Activated naive CD8-positive, alpha-beta T cell (primary cell): ENCODE measurements at regions not wholly inside any gene's neighbourhood (a gene's known extent, or its start where the extent isn't known, plus 50 kb on each side); places are given as distances from the start of the nearest gene placed in this dataset.

Experiments
- H3K27ac Mint-ChIP-seq: one replicate; pipeline ENCODE4 v1.8.0; 2021; ENCODE audit warnings: mixed read lengths
- H3K27me3 Mint-ChIP-seq: one replicate; pipeline ENCODE4 v1.8.0; 2021; ENCODE audit warnings: mixed read lengths
- H3K36me3 Mint-ChIP-seq: one replicate; pipeline ENCODE4 v1.8.0; 2021; ENCODE audit warnings: mixed read lengths
- H3K4me1 Mint-ChIP-seq: one replicate; pipeline ENCODE4 v1.8.0; 2021; ENCODE audit warnings: low read depth, mixed read lengths
- H3K4me3 Mint-ChIP-seq: one replicate; pipeline ENCODE4 v1.8.0; 2021; ENCODE audit warnings: mild to moderate bottlenecking, mixed read lengths
- H3K9me3 Mint-ChIP-seq: one replicate; pipeline ENCODE4 v1.8.0; 2021; ENCODE audit warnings: low read depth, mixed read lengths

- Mint-ChIP-seq H3K27me3 (no peaks in the 10 kb centered on the region), H3K4me1 (peaks cover 33% of the 10 kb centered on the region), H3K27ac (peak overlapping the region; percentile 83), H3K4me3 (no peak overlapping the region), H3K36me3 (no peaks in the 10 kb centered on the region), H3K9me3 (no peaks in the 10 kb centered on the region)
Observed at GRCh38 chr21:34192646-34193285, 119.4 kb downstream of the MRPS6 start.

- no peak overlapping the region for H3K4me3 Mint-ChIP-seq
- H3K36me3 Mint-ChIP-seq: no peaks in the 10 kb centered on the region
- no peaks in the 10 kb centered on the region for H3K9me3 Mint-ChIP-seq
- H3K27ac Mint-ChIP-seq: no peak overlapping the region
- H3K27me3 Mint-ChIP-seq: no peaks in the 10 kb centered on the region
- peaks cover 48% of the 10 kb centered on the region for H3K4me1 Mint-ChIP-seq
Observed at GRCh38 chr21:34195335-34195734, 122.0 kb downstream of the MRPS6 start.

- H3K27ac Mint-ChIP-seq: no peak overlapping the region
- H3K4me1 Mint-ChIP-seq: peaks cover 49% of the 10 kb centered on the region
- no peaks in the 10 kb centered on the region for H3K9me3 Mint-ChIP-seq
- H3K4me3 Mint-ChIP-seq: no peak overlapping the region
- H3K27me3 Mint-ChIP-seq: no peaks in the 10 kb centered on the region
- H3K36me3 Mint-ChIP-seq: no peaks in the 10 kb centered on the region
Observed at GRCh38 chr21:34196996-34197395, 123.6 kb downstream of the MRPS6 start.

- H3K27ac Mint-ChIP-seq: no peak overlapping the region
- H3K27me3 Mint-ChIP-seq: no peaks in the 10 kb centered on the region
- no peaks in the 10 kb centered on the region for H3K36me3 Mint-ChIP-seq
- no peak overlapping the region for H3K4me3 Mint-ChIP-seq
- H3K4me1 Mint-ChIP-seq: peaks cover 48% of the 10 kb centered on the region
- no peaks in the 10 kb centered on the region for H3K9me3 Mint-ChIP-seq
Observed at GRCh38 chr21:34197561-34197960, 124.2 kb downstream of the MRPS6 start.

- Mint-ChIP-seq H3K4me1 (peaks cover 44% of the 10 kb centered on the region), H3K9me3 (no peaks in the 10 kb centered on the region), H3K27me3 (no peaks in the 10 kb centered on the region), H3K27ac (peak overlapping the region; percentile 74), H3K36me3 (no peaks in the 10 kb centered on the region), H3K4me3 (peak overlapping the region; percentile 36)
Observed at GRCh38 chr21:34198231-34199120, 125.1 kb downstream of the MRPS6 start.

- Mint-ChIP-seq H3K9me3 (no peaks in the 10 kb centered on the region), H3K36me3 (no peaks in the 10 kb centered on the region), H3K27ac (peak overlapping the region; percentile 74), H3K4me1 (peaks cover 44% of the 10 kb centered on the region), H3K27me3 (no peaks in the 10 kb centered on the region), H3K4me3 (peak overlapping the region; percentile 36)
Observed at GRCh38 chr21:34199121-34199910, 125.9 kb downstream of the MRPS6 start.

GRCh38 chr21:34200288-34200905 is 127.0 kb downstream of the MRPS6 start:
- H3K36me3 Mint-ChIP-seq: no peaks in the 10 kb centered on the region
- peaks cover 44% of the 10 kb centered on the region for H3K4me1 Mint-ChIP-seq
- no peaks in the 10 kb centered on the region for H3K27me3 Mint-ChIP-seq
- peak overlapping the region; percentile 85 for H3K4me3 Mint-ChIP-seq
- no peaks in the 10 kb centered on the region for H3K9me3 Mint-ChIP-seq
- no peak overlapping the region for H3K27ac Mint-ChIP-seq

GRCh38 chr21:34201001-34201400 is 127.6 kb downstream of the MRPS6 start:
- Mint-ChIP-seq H3K27me3 (no peaks in the 10 kb centered on the region), H3K4me1 (peaks cover 44% of the 10 kb centered on the region), H3K4me3 (peak overlapping the region; percentile 85), H3K9me3 (no peaks in the 10 kb centered on the region), H3K36me3 (no peaks in the 10 kb centered on the region), H3K27ac (no peak overlapping the region)

- no peaks in the 10 kb centered on the region for H3K9me3 Mint-ChIP-seq
- no peaks in the 10 kb centered on the region for H3K36me3 Mint-ChIP-seq
- peak overlapping the region; percentile 85 for H3K4me3 Mint-ChIP-seq
- H3K4me1 Mint-ChIP-seq: peaks cover 44% of the 10 kb centered on the region
- H3K27ac Mint-ChIP-seq: peak overlapping the region; percentile 79
- no peaks in the 10 kb centered on the region for H3K27me3 Mint-ChIP-seq
Observed at GRCh38 chr21:34201481-34201858, 128.1 kb downstream of the MRPS6 start.

GRCh38 chr21:34202553-34203372 is 129.4 kb downstream of the MRPS6 start:
- H3K4me3 Mint-ChIP-seq: peak overlapping the region; percentile 85
- H3K9me3 Mint-ChIP-seq: no peaks in the 10 kb centered on the region
- peaks cover 40% of the 10 kb centered on the region for H3K4me1 Mint-ChIP-seq
- no peaks in the 10 kb centered on the region for H3K27me3 Mint-ChIP-seq
- peak overlapping the region; percentile 10 for H3K27ac Mint-ChIP-seq
- H3K36me3 Mint-ChIP-seq: no peaks in the 10 kb centered on the region

GRCh38 chr21:34203851-34204420 is 130.6 kb downstream of the MRPS6 start:
- Mint-ChIP-seq H3K36me3 (no peaks in the 10 kb centered on the region), H3K4me1 (peaks cover 28% of the 10 kb centered on the region), H3K4me3 (no peak overlapping the region), H3K27me3 (no peaks in the 10 kb centered on the region), H3K9me3 (no peaks in the 10 kb centered on the region), H3K27ac (no peak overlapping the region)

- no peaks in the 10 kb centered on the region for H3K9me3 Mint-ChIP-seq
- no peaks in the 10 kb centered on the region for H3K36me3 Mint-ChIP-seq
- H3K27ac Mint-ChIP-seq: no peak overlapping the region
- no peak overlapping the region for H3K4me3 Mint-ChIP-seq
- no peaks in the 10 kb centered on the region for H3K27me3 Mint-ChIP-seq
- H3K4me1 Mint-ChIP-seq: peaks cover 20% of the 10 kb centered on the region
Observed at GRCh38 chr21:34204481-34205439, 131.4 kb downstream of the MRPS6 start.
